IMR-90 (cell line): ENCODE measurements at regions not wholly inside any gene's neighbourhood (a gene's known extent, or its start where the extent isn't known, plus 50 kb on each side); places are given as distances from the start of the nearest gene placed in this dataset.

Source experiments
- ATAC-seq: fragments of 200-7000 bp; cut with Tn5 transposase; 2 replicates; pipeline ENCODE4 v1.9.1; 2020; ENCODE audit warnings: low read depth, mild to moderate bottlenecking, moderate library complexity
- BruUV-seq: library from RNA; stranded (reverse); fragments of 400-500 nt; replicated peaks from 2 replicates; lab custom pipeline; 2021; lab: Mats Ljungman, UMichigan
- CTCF ChIA-PET: fragments of 300-600 bp; formaldehyde crosslinking; extraction: SDS; loops from one replicate; lab custom pipeline; 2021; ENCODE audit warnings: antibody characterized with exemption; lab: Yijun Ruan, JAX
- POLR2A ChIA-PET: fragments of 300-600 bp; sonication (Branson Sonifier 250); formaldehyde crosslinking; loops from one replicate; lab custom pipeline; 2022; ENCODE audit warnings: antibody characterized with exemption; ENCODE audit not compliant: unreplicated experiment; lab: Charles Lee
- DNase-seq: peaks from one replicate; pipeline ENCODE4 v3.0.0; 2013
- H2AFZ ChIP-seq: replicated peaks from 2 replicates; pipeline ENCODE3; 2013; ENCODE audit warnings: low read length, mild to moderate bottlenecking; ENCODE audit not compliant: poor library complexity
- H2AK5ac ChIP-seq: 2 replicates; pipeline ENCODE4 v1.6.1; 2013; ENCODE audit warnings: low read depth, low read length, inconsistent platforms
- H2AK9ac ChIP-seq: replicated peaks from 2 replicates; pipeline ENCODE3; 2013; ENCODE audit warnings: mild to moderate bottlenecking, low read depth, low read length, moderate library complexity; ENCODE audit not compliant: poor library complexity
- H2BK120ac ChIP-seq: 2 replicates; pipeline ENCODE4 v1.6.1; 2013; ENCODE audit warnings: low read depth, low read length, inconsistent platforms
- H2BK15ac ChIP-seq: 3 replicates; pipeline ENCODE4 v1.6.1; 2013; ENCODE audit warnings: low read depth, low read length, inconsistent platforms
- H2BK20ac ChIP-seq: 2 replicates; pipeline ENCODE4 v1.6.1; 2013; ENCODE audit warnings: low read depth, mild to moderate bottlenecking, inconsistent platforms, low read length, moderate library complexity
- H2BK5ac ChIP-seq: 2 replicates; pipeline ENCODE4 v1.6.1; 2013; ENCODE audit warnings: mild to moderate bottlenecking, low read depth, low read length, inconsistent platforms; ENCODE audit not compliant: poor library complexity, severe bottlenecking
- H3K14ac ChIP-seq: replicated peaks from 2 replicates; pipeline ENCODE4 v1.6.1; 2013; ENCODE audit warnings: low read depth, low read length, inconsistent platforms
- H3K18ac ChIP-seq: 2 replicates; pipeline ENCODE4 v1.6.1; 2013; ENCODE audit warnings: low read depth, low read length, control low read depth
- H3K23ac ChIP-seq: 2 replicates; pipeline ENCODE4 v1.6.1; 2013; ENCODE audit warnings: low read depth, low read length, inconsistent platforms
- H3K27ac ChIP-seq: 2 replicates; pipeline ENCODE4 v1.5.1; 2013; ENCODE audit warnings: mild to moderate bottlenecking, control low read depth, low read length; ENCODE audit not compliant: insufficient read depth
- H3K27me3 ChIP-seq: 2 replicates; pipeline ENCODE4 v1.6.1; 2013; ENCODE audit warnings: low read length; ENCODE audit not compliant: control insufficient read depth, insufficient read depth
- H3K36me3 ChIP-seq: 2 replicates; pipeline ENCODE4 v1.6.1; 2013; ENCODE audit warnings: low read length, mixed read lengths; ENCODE audit not compliant: control insufficient read depth, insufficient read depth
- H3K4ac ChIP-seq: 2 replicates; pipeline ENCODE4 v1.6.1; 2013; ENCODE audit warnings: low read depth, low read length, inconsistent platforms
- H3K4me1 ChIP-seq: 2 replicates; pipeline ENCODE4 v1.6.1; 2013; ENCODE audit warnings: low read length, mixed read lengths; ENCODE audit not compliant: control insufficient read depth, insufficient read depth
- H3K4me2 ChIP-seq: 2 replicates; pipeline ENCODE4 v1.6.1; 2013; ENCODE audit warnings: low read depth, mild to moderate bottlenecking, control low read depth, low read length, moderate library complexity
- H3K4me3 ChIP-seq: 2 replicates; pipeline ENCODE4 v1.5.1; 2013; ENCODE audit warnings: low read depth, mild to moderate bottlenecking, control low read depth, low read length, moderate library complexity; ENCODE audit not compliant: insufficient read depth
- H3K56ac ChIP-seq: 2 replicates; pipeline ENCODE4 v1.6.1; 2013; ENCODE audit warnings: low read length, inconsistent platforms; ENCODE audit not compliant: insufficient read depth; ENCODE audit errors: extremely low read depth
- H3K79me1 ChIP-seq, 2 experiments: 2 replicates each; pipeline ENCODE4 v1.6.1; 2013; ENCODE audit warnings: low read length in 2 of 2, inconsistent platforms in 1 of 2, low read depth in 1 of 2
- H3K9ac ChIP-seq: 2 replicates; pipeline ENCODE4 v1.6.1; 2013; ENCODE audit warnings: low read depth, low read length, control low read depth
- H3K9me1 ChIP-seq: 2 replicates; pipeline ENCODE4 v1.6.1; 2013; ENCODE audit warnings: low read length, inconsistent platforms; ENCODE audit not compliant: insufficient read depth
- H3K9me3 ChIP-seq: 2 replicates; pipeline ENCODE4 v1.6.1; 2013; ENCODE audit warnings: low read length; ENCODE audit not compliant: control insufficient read depth, insufficient read depth
- H4K20me1 ChIP-seq: 2 replicates; pipeline ENCODE4 v1.6.1; 2013; ENCODE audit warnings: low read length, inconsistent platforms; ENCODE audit not compliant: insufficient read depth
- H4K5ac ChIP-seq: 2 replicates; pipeline ENCODE4 v1.6.1; 2013; ENCODE audit warnings: mild to moderate bottlenecking, low read depth, low read length, control low read depth
- H4K8ac ChIP-seq, 2 experiments: 2 replicates each; pipeline ENCODE4 v1.6.1; 2013; ENCODE audit warnings: low read depth in 2 of 2, low read length in 2 of 2, control low read depth in 1 of 2, inconsistent platforms in 1 of 2
- H4K91ac ChIP-seq: 2 replicates; pipeline ENCODE4 v1.6.1; 2013; ENCODE audit warnings: low read depth, low read length, inconsistent platforms; ENCODE audit not compliant: insufficient read depth
- POLR2A ChIP-seq: IDR thresholded peaks from 2 replicates; pipeline ENCODE4 v1.6.1; 2012; ENCODE audit warnings: mild to moderate bottlenecking, low read depth, low read length
- RAD21 ChIP-seq: IDR thresholded peaks from 2 replicates; pipeline ENCODE4 v1.6.1; 2012; ENCODE audit warnings: low read length, improper control_type of control experiment
- RCOR1 ChIP-seq: IDR thresholded peaks from 2 replicates; pipeline ENCODE4 v1.6.1; 2012; ENCODE audit warnings: mild to moderate bottlenecking, low read length, improper control_type of control experiment; ENCODE audit not compliant: insufficient replicate concordance
- RFX5 ChIP-seq: IDR thresholded peaks from 2 replicates; pipeline ENCODE4 v1.8.0; 2012; ENCODE audit warnings: low read depth, mild to moderate bottlenecking, low read length, moderate library complexity
- WGBS, 2 experiments: methylation state at CpG; one replicate each; pipeline versions ENCODE4 v1.1.5 to v1.1.7; 2013; ENCODE audit warnings: missing lambda C conversion rate in 2 of 2; ENCODE audit not compliant: insufficient read length in 1 of 2; ENCODE audit errors: extremely low coverage in 2 of 2; 5-methylcytosine and 5-hydroxymethylcytosine counted together
- dilution Hi-C: fragments of 300-500 bp; cut with HindIII; formaldehyde crosslinking; loops from one replicate; pipeline ENCODE4 v1.14.3; 2018; ENCODE audit warnings: low sequenced_read_pairs; ENCODE audit not compliant: unreplicated experiment
- in situ Hi-C: fragments of 300-500 bp; cut with MboI; formaldehyde crosslinking; loops from 3 replicates; pipeline ENCODE4 v1.14.3; 2019; ENCODE audit warnings: low sequenced_read_pairs, inconsistent platforms, mixed read lengths
- intact Hi-C: fragments of 100-400 bp; cut with micrococcal nuclease; formaldehyde crosslinking; loops from 2 replicates; pipeline ENCODE4 v1.10.0; 2022

GRCh38 chr6:145381941-145382340 lies 353.4 kb downstream of the EPM2A start:
- Histone ChIP-seq H3K14ac (no peak overlapping the region), H3K4ac (no peak overlapping the region), H2BK120ac (no peak overlapping the region), H3K9ac (no peak overlapping the region), H3K4me1 (no peaks in the 10 kb centered on the region), H2AFZ (no peak overlapping the region), H2BK20ac (no peak overlapping the region), H3K4me3 (no peak overlapping the region), H2BK15ac (no peak overlapping the region), H3K4me2 (no peak overlapping the region), H2AK5ac (no peak overlapping the region), H3K27me3 (no peaks in the 10 kb centered on the region), H3K56ac (no peak overlapping the region), H3K9me3 (peaks cover 2% of the 10 kb centered on the region; the same call in 1 of the 2 replicates), H4K91ac (no peak overlapping the region), H2BK5ac (no peak overlapping the region), H3K23ac (no peak overlapping the region), H3K18ac (no peak overlapping the region), H4K5ac (no peak overlapping the region), H2AK9ac (no peak overlapping the region), H3K9me1 (no peaks in the 10 kb centered on the region), H3K79me1 (no peaks in the 10 kb centered on the region), H4K8ac (no peak overlapping the region), H3K27ac (no peak overlapping the region), H4K20me1 (no peaks in the 10 kb centered on the region), H3K36me3 (no peaks in the 10 kb centered on the region)
- BruUV-seq: no TSS peak
- WGBS, 2 experiments: 100% methylated on average over 1 of the region's 3 CpGs; no CpG with 5 or more reads in 1 of the 2 experiments
- ChIA-PET CTCF (interaction anchor here (0.6 kb wide), 2 partner anchors 12 to 993 kb away, joined by 3 to 6 read pairs; no protein-coding TSS in a partner anchor), POLR2A (no interaction called here)
- DNase-seq (no peak), ATAC-seq (no peak)
- dilution Hi-C loops: no loop called here
- intact Hi-C loops: no loop called here
- TF ChIP-seq RAD21 (no peak), RCOR1 (no peak), RFX5 (no peak), POLR2A (no peak)
- in situ Hi-C loops: no loop called here
